Adrenal gland (tissue), 9 donors: ENCODE measurements at regions not wholly inside any gene's neighbourhood (a gene's known extent, or its start where the extent isn't known, plus 50 kb on each side); places are given as distances from the start of the nearest gene placed in this dataset.

ENCODE experiments used
- DNase-seq, 7 donors: peaks; one replicate each; pipeline ENCODE4 v3.0.0-alpha.2; 2019 to 2020
- H3K27ac ChIP-seq, 5 donors: fragments of 200-600 bp; sonication (generic) in 4 of 5; 1 replicate in 3 of 5; 2 replicates in 2 of 5; pipeline versions ENCODE4 v1.5.1 to v1.8.0; 2016 to 2020; ENCODE audit warnings: mild to moderate bottlenecking in 1 of 5
- H3K27me3 ChIP-seq: fragments of 200-600 bp; 2 replicates; pipeline ENCODE4 v1.8.0; 2021
- H3K36me3 ChIP-seq, 2 donors: fragments of 200-600 bp; replicated peaks in 1 of 2; 1 replicate in 1 of 2; 2 replicates in 1 of 2; pipeline versions ENCODE4 v1.5.1 to v1.8.0; 2018 to 2022
- H3K4me1 ChIP-seq, 2 donors: fragments of 200-600 bp; replicated peaks in 1 of 2; 1 replicate in 1 of 2; 2 replicates in 1 of 2; pipeline versions ENCODE4 v1.5.1 to v1.8.0; 2018 to 2021
- H3K4me3 ChIP-seq, 4 donors: fragments of 200-600 bp; sonication (generic) in 3 of 4; one replicate each; pipeline ENCODE4 v1.5.1; 2016 to 2018
- H3K9me3 ChIP-seq, 3 donors: fragments of 200-600 bp; sonication (generic) in 1 of 3; replicated peaks in 1 of 3; 1 replicate in 2 of 3; 2 replicates in 1 of 3; pipeline versions ENCODE4 v1.5.1 to v1.8.0; 2016 to 2021
- CTCF ChIP-seq, 6 experiments: fragments of 450-650 bp in 4 of 6; fragments of 200-600 bp in 2 of 6; sonication (generic) in 1 of 6; IDR thresholded peaks; 1 replicate in 5 of 6; 2 replicates in 1 of 6; pipeline versions ENCODE4 v1.5.1 to v1.8.0; 2016 to 2021; ENCODE audit warnings: antibody characterized with exemption in 6 of 6, mild to moderate bottlenecking in 2 of 6, moderate library complexity in 1 of 6
- POLR2A ChIP-seq, 2 donors: fragments of 450-650 bp; IDR thresholded peaks; one replicate each; pipeline ENCODE4 v1.6.1; 2017; ENCODE audit warnings: antibody characterized with exemption in 2 of 2, mild to moderate bottlenecking in 2 of 2, moderate library complexity in 1 of 2
- WGBS, 4 donors: extraction: QIAGEN DNeasy Blood & Tissue Kit in 2 of 4; methylation state at CpG; one replicate each; pipeline versions ENCODE4 v1.1.5 to v1.1.7; 2013 to 2017; 5-methylcytosine and 5-hydroxymethylcytosine counted together
- intact Hi-C, 2 donors: fragments of 100-400 bp; cut with DNase I; formaldehyde crosslinking; loops; one replicate each; pipeline versions ENCODE4 v1.14.1 to v1.15.0; 2022 to 2023
- donor health status: healthy with polysubstance abuse.
- donor health status: Bipolar disorder and iron deficiency.
- donor health status: DM: yes; HTN: yes; CAD: no.
- donor health status: DM: no; HTN: no; CAD: no.
- donor health status: DM: no; HTN: no; CAD: no.

- H3K9me3 ChIP-seq, result no peaks in the 10 kb centered on the region
- no peak overlapping the region for H3K4me3 ChIP-seq
- no peak overlapping the region for H3K27ac ChIP-seq
- H3K27me3 ChIP-seq, result peaks cover 8% of the 10 kb centered on the region
- no peak for DNase-seq
- TF ChIP-seq POLR2A (IDR thresholded peaks at IDR 0.05) (no peak), CTCF (IDR thresholded peaks at IDR 0.05) (no peak)
- WGBS, 4 donors, result 54 to 76% (median 60%) methylated on average over 1 of the region's 1 CpG
- no peaks in the 10 kb centered on the region for H3K36me3 ChIP-seq
- intact Hi-C loops, result no loop called here
- no peaks in the 10 kb centered on the region for H3K4me1 ChIP-seq
These were observed 1151.1 kb downstream of the GATA3 start for GRCh38 chr10:9205558-9205957.

- Histone ChIP-seq H3K4me1 (no peaks in the 10 kb centered on the region), H3K27me3 (peaks cover 3% of the 10 kb centered on the region), H3K9me3 (no peaks in the 10 kb centered on the region), H3K27ac (no peak overlapping the region), H3K36me3 (no peaks in the 10 kb centered on the region), H3K4me3 (no peak overlapping the region)
- TF ChIP-seq POLR2A (IDR thresholded peaks at IDR 0.05) (no peak), CTCF (IDR thresholded peaks at IDR 0.05) (peak; percentile 70 to 87 (median 81))
- DNase-seq, result peak; percentile 39 to 90 (median 65)
- WGBS, 4 donors, result 16 to 19% (median 19%) methylated on average over 13 of the region's 13 CpGs
- intact Hi-C loops, result no loop called here
These were observed 1154.8 kb downstream of the GATA3 start for GRCh38 chr10:9209105-9209798.

- H3K9me3 ChIP-seq, result no peaks in the 10 kb centered on the region
- no peak overlapping the region for H3K27ac ChIP-seq
- peaks cover 3% of the 10 kb centered on the region for H3K27me3 ChIP-seq
- no peak for DNase-seq
- H3K4me3 ChIP-seq, result no peak overlapping the region
- no peaks in the 10 kb centered on the region for H3K4me1 ChIP-seq
- no peaks in the 10 kb centered on the region for H3K36me3 ChIP-seq
- TF ChIP-seq POLR2A (IDR thresholded peaks at IDR 0.05) (no peak), CTCF (IDR thresholded peaks at IDR 0.05) (no peak)
- 45 to 56% (median 55%) methylated on average over 2 of the region's 2 CpGs for WGBS, 4 donors
- intact Hi-C loops, result loop anchor here in 1 of 2 donors (10.0 kb wide), 1 partner anchor 1346 kb away; no protein-coding TSS in a partner anchor
These were observed 1156.7 kb downstream of the GATA3 start for GRCh38 chr10:9211228-9211627.

- Histone ChIP-seq H3K27me3 (peaks cover 3% of the 10 kb centered on the region), H3K9me3 (no peaks in the 10 kb centered on the region), H3K36me3 (no peaks in the 10 kb centered on the region), H3K4me3 (no peak overlapping the region), H3K4me1 (no peaks in the 10 kb centered on the region), H3K27ac (no peak overlapping the region)
- intact Hi-C loops, result loop anchor here in 1 of 2 donors (10.0 kb wide), 1 partner anchor 1350 kb away; no protein-coding TSS in a partner anchor
- 62 to 75% (median 73%) methylated on average over 7 of the region's 7 CpGs for WGBS, 4 donors
- TF ChIP-seq CTCF (IDR thresholded peaks at IDR 0.05) (no peak), POLR2A (IDR thresholded peaks at IDR 0.05) (no peak)
- no peak for DNase-seq
These were observed 1160.1 kb downstream of the GATA3 start for GRCh38 chr10:9214618-9215017.
